ENCODE measurements at regions not wholly inside any gene's neighbourhood (a gene's known extent, or its start where the extent isn't known, plus 50 kb on each side); places are given as distances from the start of the nearest gene placed in this dataset.

DNA sequence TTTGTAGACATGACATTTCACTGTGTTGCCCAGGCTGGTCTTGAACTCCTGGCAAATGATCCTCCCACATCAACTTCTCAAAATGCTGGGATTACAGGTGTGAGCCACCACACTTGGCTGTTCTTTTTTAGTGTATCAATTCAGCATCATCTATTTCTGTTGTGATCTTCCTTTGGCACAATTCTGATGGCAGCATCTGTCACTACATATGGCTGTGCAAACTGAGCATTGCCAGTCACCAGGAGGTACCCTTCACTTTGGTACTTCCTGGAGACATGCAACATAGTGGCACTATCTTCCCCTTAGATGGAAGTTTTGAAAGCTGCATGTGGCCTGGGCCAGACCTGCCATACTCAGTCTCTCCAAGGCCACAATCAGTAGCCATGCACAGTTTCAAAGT, 467.1 kb upstream of the TMPO start:
- Histone ChIP-seq H3K36me3 (ENCODE audit: control insufficient read depth in 2 of 3, insufficient read depth in 3 of 3, low read length in 3 of 3) (no peaks in the 10 kb centered on the region), H3K4me3 (ENCODE audit: low read length) (no peak overlapping the region), H3K27ac (ENCODE audit: low read depth, low read length) (no peak overlapping the region), H3K27me3 (ENCODE audit: control insufficient read depth in 2 of 2, insufficient read depth in 2 of 2, low read length in 2 of 2) (no peaks in the 10 kb centered on the region), H3K9me3 (ENCODE audit: control insufficient read depth in 2 of 3, low read length in 3 of 3) (no peaks in the 10 kb centered on the region), H3K4me1 (ENCODE audit: control insufficient read depth in 2 of 2, insufficient read depth in 2 of 2, low read length in 2 of 2) (no peaks in the 10 kb centered on the region)
- Mint-ChIP-seq H3K27me3 (peaks cover 0 to 4% (median 0%) of the 10 kb centered on the region in 5 donors), H3K27ac (no peak overlapping the region), H3K4me3 (no peak overlapping the region), H3K36me3 (no peaks in the 10 kb centered on the region), H3K9me3 (peaks cover 0 to 10% (median 3%) of the 10 kb centered on the region in 11 donors), H3K4me1 (no peaks in the 10 kb centered on the region)
- ATAC-seq (no peak), DNase-seq (no peak)
- intact Hi-C loops (cut with micrococcal nuclease) = no loop called here
- POLR2A ChIA-PET = no interaction called here
- CTCF ChIA-PET = no interaction called here

GRCh38 chr12:98053202-98053601, 462.2 kb upstream of the TMPO start:
- no peak for DNase-seq
- Histone ChIP-seq H3K4me3 (ENCODE audit: low read length) (no peak overlapping the region), H3K36me3 (ENCODE audit: control insufficient read depth in 2 of 3, insufficient read depth in 3 of 3, low read length in 3 of 3) (no peaks in the 10 kb centered on the region), H3K9me3 (ENCODE audit: control insufficient read depth in 2 of 3, low read length in 3 of 3) (no peaks in the 10 kb centered on the region), H3K27ac (ENCODE audit: low read depth, low read length) (no peak overlapping the region), H3K4me1 (ENCODE audit: control insufficient read depth in 2 of 2, insufficient read depth in 2 of 2, low read length in 2 of 2) (no peaks in the 10 kb centered on the region), H3K27me3 (ENCODE audit: control insufficient read depth in 2 of 2, insufficient read depth in 2 of 2, low read length in 2 of 2) (no peaks in the 10 kb centered on the region)
- ChIA-PET CTCF (no interaction called here), POLR2A (interaction anchor here (0.8 kb wide), 1 partner anchor 106 kb away, joined by 3 read pairs; no protein-coding TSS in a partner anchor)
- H3K36me3 Mint-ChIP-seq = no peaks in the 10 kb centered on the region
- intact Hi-C loops (cut with micrococcal nuclease) = no loop called here
- H3K4me1 Mint-ChIP-seq = no peaks in the 10 kb centered on the region
- no peak for ATAC-seq
- H3K9me3 Mint-ChIP-seq = peaks cover 0 to 9% (median 3%) of the 10 kb centered on the region in 11 donors
- H3K27me3 Mint-ChIP-seq = peaks cover 0 to 7% (median 0%) of the 10 kb centered on the region in 5 donors
- no peak overlapping the region for H3K4me3 Mint-ChIP-seq
- H3K27ac Mint-ChIP-seq = no peak overlapping the region

DNA sequence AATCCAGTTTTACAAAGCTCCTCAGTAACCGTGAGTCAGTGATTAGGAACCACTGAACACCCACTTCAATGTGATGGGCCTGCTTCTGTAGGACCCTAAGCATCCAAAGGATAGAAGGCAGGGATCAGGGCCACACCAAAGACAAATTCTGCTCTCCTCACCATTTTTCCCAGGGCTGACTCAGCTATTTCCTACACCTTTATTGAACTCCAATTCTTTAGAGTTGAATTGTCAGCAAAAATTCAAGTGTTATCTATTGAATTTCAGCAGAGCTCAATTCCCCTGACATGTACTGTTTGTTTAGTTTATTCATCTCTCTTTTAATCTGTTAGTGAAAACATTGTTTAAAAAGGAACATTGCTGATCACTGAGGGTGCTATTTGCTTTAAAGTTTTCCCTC, 457.7 kb upstream of the TMPO start:
- POLR2A ChIA-PET = no interaction called here
- Histone ChIP-seq H3K4me3 (ENCODE audit: low read length) (no peak overlapping the region), H3K36me3 (ENCODE audit: control insufficient read depth in 2 of 3, insufficient read depth in 3 of 3, low read length in 3 of 3) (no peaks in the 10 kb centered on the region), H3K27me3 (ENCODE audit: control insufficient read depth in 2 of 2, insufficient read depth in 2 of 2, low read length in 2 of 2) (no peaks in the 10 kb centered on the region), H3K9me3 (ENCODE audit: control insufficient read depth in 2 of 3, low read length in 3 of 3) (no peaks in the 10 kb centered on the region), H3K27ac (ENCODE audit: low read depth, low read length) (no peak overlapping the region), H3K4me1 (ENCODE audit: control insufficient read depth in 2 of 2, insufficient read depth in 2 of 2, low read length in 2 of 2) (no peaks in the 10 kb centered on the region)
- peaks cover 0 to 6% (median 0%) of the 10 kb centered on the region in 11 donors for H3K9me3 Mint-ChIP-seq
- no peak for DNase-seq
- peaks cover 0 to 8% (median 0%) of the 10 kb centered on the region in 5 donors for H3K27me3 Mint-ChIP-seq
- no peaks in the 10 kb centered on the region for H3K4me1 Mint-ChIP-seq
- intact Hi-C loops (cut with micrococcal nuclease) = no loop called here
- H3K4me3 Mint-ChIP-seq = no peak overlapping the region
- no peak overlapping the region for H3K27ac Mint-ChIP-seq
- CTCF ChIA-PET = no interaction called here
- H3K36me3 Mint-ChIP-seq = no peaks in the 10 kb centered on the region
- ATAC-seq = no peak

GRCh38 chr12:98058213-98058612, 457.2 kb upstream of the TMPO start:
- ChIA-PET POLR2A (no interaction called here), CTCF (no interaction called here)
- H3K4me3 ChIP-seq (ENCODE audit: low read length) = no peak overlapping the region
- ATAC-seq (no peak), DNase-seq (no peak)
- Mint-ChIP-seq H3K27me3 (peaks cover 0 to 8% (median 0%) of the 10 kb centered on the region in 5 donors), H3K36me3 (no peaks in the 10 kb centered on the region), H3K9me3 (peaks cover 0 to 6% (median 0%) of the 10 kb centered on the region in 11 donors), H3K4me1 (no peaks in the 10 kb centered on the region), H3K4me3 (no peak overlapping the region), H3K27ac (no peak overlapping the region)
- H3K36me3 ChIP-seq (ENCODE audit: control insufficient read depth in 2 of 3, insufficient read depth in 3 of 3, low read length in 3 of 3) = no peaks in the 10 kb centered on the region
- no peaks in the 10 kb centered on the region for H3K9me3 ChIP-seq (ENCODE audit: control insufficient read depth in 2 of 3, low read length in 3 of 3)
- intact Hi-C loops (cut with micrococcal nuclease) = no loop called here
- no peaks in the 10 kb centered on the region for H3K4me1 ChIP-seq (ENCODE audit: control insufficient read depth in 2 of 2, insufficient read depth in 2 of 2, low read length in 2 of 2)
- no peak overlapping the region for H3K27ac ChIP-seq (ENCODE audit: low read depth, low read length)
- no peaks in the 10 kb centered on the region for H3K27me3 ChIP-seq (ENCODE audit: control insufficient read depth in 2 of 2, insufficient read depth in 2 of 2, low read length in 2 of 2)

DNA sequence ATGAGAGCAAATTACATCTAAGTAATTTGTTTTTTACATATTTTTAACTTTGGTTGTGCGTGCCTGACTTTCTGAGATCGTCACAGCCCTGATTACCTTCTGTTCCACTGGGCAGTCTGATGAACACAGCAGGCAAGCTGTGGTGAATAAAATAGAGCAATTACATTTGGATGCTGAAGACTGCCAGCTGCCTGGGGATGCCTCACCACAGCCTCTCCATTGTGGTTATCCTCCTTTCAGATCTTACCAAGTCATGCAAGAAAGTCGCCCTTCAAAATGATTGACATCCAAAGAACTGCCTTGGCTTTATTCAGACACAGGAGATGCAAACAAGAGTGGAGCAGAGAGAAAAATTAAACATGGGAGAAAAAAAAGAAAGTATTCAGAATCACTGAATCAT, 456.6 kb upstream of the TMPO start:
- no peaks in the 10 kb centered on the region for H3K36me3 Mint-ChIP-seq
- Histone ChIP-seq H3K4me1 (ENCODE audit: control insufficient read depth in 2 of 2, insufficient read depth in 2 of 2, low read length in 2 of 2) (no peaks in the 10 kb centered on the region), H3K27me3 (ENCODE audit: control insufficient read depth in 2 of 2, insufficient read depth in 2 of 2, low read length in 2 of 2) (no peaks in the 10 kb centered on the region), H3K36me3 (ENCODE audit: control insufficient read depth in 2 of 3, insufficient read depth in 3 of 3, low read length in 3 of 3) (no peaks in the 10 kb centered on the region), H3K9me3 (ENCODE audit: control insufficient read depth in 2 of 3, low read length in 3 of 3) (no peaks in the 10 kb centered on the region), H3K27ac (ENCODE audit: low read depth, low read length) (no peak overlapping the region), H3K4me3 (ENCODE audit: low read length) (no peak overlapping the region)
- DNase-seq (no peak), ATAC-seq (no peak)
- peaks cover 0 to 11% (median 4%) of the 10 kb centered on the region in 5 donors for H3K27me3 Mint-ChIP-seq
- CTCF ChIA-PET = no interaction called here
- peaks cover 0 to 2% (median 0%) of the 10 kb centered on the region in 7 donors for H3K4me1 Mint-ChIP-seq
- no peak overlapping the region for H3K4me3 Mint-ChIP-seq
- H3K9me3 Mint-ChIP-seq = peaks cover 0 to 6% (median 0%) of the 10 kb centered on the region in 11 donors
- intact Hi-C loops (cut with micrococcal nuclease) = no loop called here
- POLR2A ChIA-PET = no interaction called here
- H3K27ac Mint-ChIP-seq = no peak overlapping the region

DNA sequence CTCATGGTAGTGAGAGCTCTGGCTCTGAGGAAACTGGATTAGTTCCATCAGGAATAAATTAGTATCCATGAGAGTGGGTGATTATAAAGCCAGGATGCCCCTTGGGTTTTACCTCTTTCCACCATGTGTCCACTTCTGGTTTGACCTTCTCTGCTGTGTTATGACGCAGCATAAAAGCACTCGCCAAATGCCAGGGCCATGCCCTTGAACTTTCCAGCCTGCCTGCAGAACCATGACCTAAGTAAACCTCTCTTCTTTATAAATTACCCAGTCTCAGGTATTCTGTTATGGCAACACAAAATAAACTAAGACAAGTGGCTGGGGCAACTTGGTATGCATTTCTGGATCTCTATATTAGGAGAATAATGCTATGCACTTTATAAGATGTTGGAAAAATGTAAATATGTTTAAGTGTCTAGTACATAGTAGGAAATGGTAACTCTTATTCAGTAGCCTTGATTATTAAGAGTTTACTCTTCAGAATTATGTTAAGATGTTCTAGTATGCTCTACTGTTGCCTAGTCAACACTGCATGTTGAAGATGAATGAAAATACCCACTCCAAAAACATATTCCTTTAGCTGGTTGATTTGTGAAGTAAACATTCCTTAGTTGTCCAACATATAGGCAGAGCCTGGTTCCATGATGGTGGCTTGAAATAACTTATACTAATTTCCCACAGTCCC, 455.6 kb upstream of the TMPO start:
- H3K4me3 ChIP-seq (ENCODE audit: low read length) = no peak overlapping the region
- ChIA-PET CTCF (no interaction called here), POLR2A (no interaction called here)
- no peak overlapping the region for H3K27ac ChIP-seq (ENCODE audit: low read depth, low read length)
- H3K4me1 Mint-ChIP-seq = peaks cover 0 to 2% (median 0%) of the 10 kb centered on the region in 7 donors
- intact Hi-C loops (cut with micrococcal nuclease) = no loop called here
- no peak overlapping the region for H3K27ac Mint-ChIP-seq
- H3K36me3 Mint-ChIP-seq = no peaks in the 10 kb centered on the region
- H3K36me3 ChIP-seq (ENCODE audit: control insufficient read depth in 2 of 3, insufficient read depth in 3 of 3, low read length in 3 of 3) = no peaks in the 10 kb centered on the region
- no peaks in the 10 kb centered on the region for H3K4me1 ChIP-seq (ENCODE audit: control insufficient read depth in 2 of 2, insufficient read depth in 2 of 2, low read length in 2 of 2)
- H3K27me3 Mint-ChIP-seq = peaks cover 0 to 11% (median 4%) of the 10 kb centered on the region in 5 donors
- no peak overlapping the region for H3K4me3 Mint-ChIP-seq
- ATAC-seq (no peak), DNase-seq (no peak)
- no peaks in the 10 kb centered on the region for H3K27me3 ChIP-seq (ENCODE audit: control insufficient read depth in 2 of 2, insufficient read depth in 2 of 2, low read length in 2 of 2)
- peaks cover 0 to 3% (median 0%) of the 10 kb centered on the region in 11 donors for H3K9me3 Mint-ChIP-seq
- H3K9me3 ChIP-seq (ENCODE audit: control insufficient read depth in 2 of 3, low read length in 3 of 3) = no peaks in the 10 kb centered on the region

DNA sequence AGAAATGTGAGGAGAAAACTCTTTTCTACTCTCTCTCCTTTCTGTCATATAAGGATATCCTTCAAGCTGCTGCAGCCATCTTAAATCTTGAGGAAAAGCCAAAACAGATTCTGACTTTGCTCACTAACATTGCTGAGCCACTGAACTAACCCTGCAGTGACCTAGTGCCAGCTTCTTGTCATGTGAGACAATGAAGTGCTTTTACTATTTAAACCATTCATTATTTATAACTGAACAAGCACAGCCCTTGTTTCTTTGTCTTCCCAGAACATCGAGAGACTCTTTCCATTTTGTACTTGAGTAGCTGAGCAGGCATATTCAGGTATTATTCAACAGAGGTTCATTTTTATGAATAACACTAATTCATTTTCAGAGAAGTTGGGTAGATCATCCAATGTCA, 455.0 kb upstream of the TMPO start:
- intact Hi-C loops (cut with micrococcal nuclease) = no loop called here
- H3K4me1 ChIP-seq (ENCODE audit: control insufficient read depth in 2 of 2, insufficient read depth in 2 of 2, low read length in 2 of 2) = no peaks in the 10 kb centered on the region
- DNase-seq = no peak
- H3K9me3 ChIP-seq (ENCODE audit: control insufficient read depth in 2 of 3, low read length in 3 of 3) = no peaks in the 10 kb centered on the region
- ChIA-PET POLR2A (no interaction called here), CTCF (no interaction called here)
- peaks cover 0 to 11% (median 4%) of the 10 kb centered on the region in 5 donors for H3K27me3 Mint-ChIP-seq
- no peak overlapping the region for H3K4me3 ChIP-seq (ENCODE audit: low read length)
- H3K27ac ChIP-seq (ENCODE audit: low read depth, low read length) = no peak overlapping the region
- ATAC-seq = no peak
- H3K36me3 ChIP-seq (ENCODE audit: control insufficient read depth in 2 of 3, insufficient read depth in 3 of 3, low read length in 3 of 3) = no peaks in the 10 kb centered on the region
- no peaks in the 10 kb centered on the region for H3K9me3 Mint-ChIP-seq
- H3K4me1 Mint-ChIP-seq = peaks cover 0 to 2% (median 0%) of the 10 kb centered on the region in 7 donors
- H3K36me3 Mint-ChIP-seq = no peaks in the 10 kb centered on the region
- no peaks in the 10 kb centered on the region for H3K27me3 ChIP-seq (ENCODE audit: control insufficient read depth in 2 of 2, insufficient read depth in 2 of 2, low read length in 2 of 2)
- H3K4me3 Mint-ChIP-seq = no peak overlapping the region
- no peak overlapping the region for H3K27ac Mint-ChIP-seq
